GM12891 (cell line): ENCODE measurements at regions not wholly inside any gene's neighbourhood (a gene's known extent, or its start where the extent isn't known, plus 50 kb on each side); places are given as distances from the start of the nearest gene placed in this dataset.

Experiments used
- DNase-seq: peaks from one replicate; pipeline ENCODE4 v3.0.0; 2011; ENCODE audit warnings: low spot score; ENCODE audit not compliant: insufficient read length
- FAIRE-seq: peaks from 2 replicates; lab custom pipeline; 2011; peaks lifted over from hg19 to GRCh38; lab: Jason Lieb, UNC
- PAX5 ChIP-seq: IDR thresholded peaks from 2 replicates; pipeline ENCODE4 v1.6.1; 2011; ENCODE audit warnings: low read length, moderate library complexity, mild to moderate bottlenecking; ENCODE audit not compliant: insufficient read depth, severe bottlenecking
- POLR2A ChIP-seq: IDR thresholded peaks from 2 replicates; pipeline ENCODE4 v1.6.1; 2011; ENCODE audit warnings: low read depth, low read length, control low read depth
- POLR2AphosphoS5 ChIP-seq: IDR thresholded peaks from 2 replicates; pipeline ENCODE4 v1.6.1; 2011; ENCODE audit warnings: low read depth, low read length, control low read depth
- POU2F2 ChIP-seq: IDR thresholded peaks from 2 replicates; pipeline ENCODE4 v1.6.1; 2011; ENCODE audit warnings: low read depth, mild to moderate bottlenecking, control low read depth, low read length, moderate library complexity
- SPI1 ChIP-seq: IDR thresholded peaks from 2 replicates; pipeline ENCODE4 v1.6.1; 2011; ENCODE audit warnings: low read depth, low read length, control low read depth
- TAF1 ChIP-seq: IDR thresholded peaks from 2 replicates; pipeline ENCODE4 v1.6.1; 2011; ENCODE audit warnings: low read depth, low read length, control low read depth

DNA sequence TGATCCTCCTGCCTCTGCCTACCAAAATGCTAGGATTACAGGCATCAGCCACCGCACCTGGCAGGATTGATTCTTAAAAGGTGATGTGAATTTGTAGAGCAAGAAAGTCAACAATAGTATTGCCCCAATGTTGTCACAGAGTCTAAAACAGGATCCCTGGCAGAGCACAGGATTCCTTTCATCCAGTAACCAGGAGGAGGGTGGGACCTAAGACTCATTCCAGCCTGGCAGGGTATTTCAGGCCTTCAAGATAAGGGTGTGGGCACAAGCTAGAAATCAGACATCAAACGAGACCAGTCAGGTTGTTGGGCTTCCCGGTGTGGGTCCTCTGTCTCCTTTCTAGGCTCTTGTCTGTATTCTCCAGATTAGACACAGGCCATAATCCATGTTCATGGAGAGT lies 511.4 kb downstream of the BCL11A start:
- FAIRE-seq = no peak
- TF ChIP-seq POU2F2 (no peak), POLR2A (no peak), POLR2AphosphoS5 (no peak), TAF1 (no peak)
- no peak for DNase-seq

DNA sequence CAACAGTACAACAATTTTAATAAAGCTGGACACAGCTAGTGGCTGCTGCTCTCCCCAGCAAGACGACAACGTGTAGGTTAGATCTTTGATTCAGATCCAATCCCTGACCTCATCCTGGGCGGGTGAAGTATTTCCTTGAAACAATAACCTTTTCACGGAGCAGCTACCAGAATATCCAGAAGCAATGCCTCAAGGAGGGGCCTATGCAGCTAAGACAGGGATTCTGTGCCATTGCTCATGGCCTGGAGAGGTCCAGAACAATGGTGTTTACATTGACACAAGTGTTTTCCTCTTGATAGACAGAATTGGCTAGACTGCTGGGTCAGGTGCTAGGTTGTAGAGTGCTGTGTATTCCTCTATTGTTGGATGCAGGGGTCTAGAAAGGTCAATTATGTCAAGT lies 520.1 kb downstream of the BCL11A start:
- DNase-seq (no peak), FAIRE-seq (no peak)
- TF ChIP-seq POU2F2 = no peak

DNA sequence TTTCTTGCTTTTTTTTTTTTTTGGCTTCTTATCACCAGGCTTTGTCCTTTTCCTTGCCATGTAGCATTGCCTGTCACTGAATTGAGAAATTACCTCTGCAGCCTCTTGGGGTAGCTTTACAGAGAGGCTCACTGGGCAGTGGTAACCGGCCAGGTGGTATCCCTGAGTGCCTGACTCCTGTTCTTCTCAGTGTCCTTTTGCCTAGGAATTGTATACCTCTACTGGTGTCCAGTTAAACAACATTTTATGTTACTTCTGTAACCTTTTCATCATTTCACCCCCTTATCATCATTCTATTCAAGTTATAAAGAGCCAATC lies 523.9 kb downstream of the BCL11A start:
- DNase-seq (no peak), FAIRE-seq (no peak)
- TF ChIP-seq SPI1 = no peak
- TF ChIP-seq POLR2A = no peak
- no peak for TF ChIP-seq TAF1
- no peak for TF ChIP-seq POLR2AphosphoS5
- TF ChIP-seq PAX5 = no peak
- TF ChIP-seq POU2F2 = no peak

DNA sequence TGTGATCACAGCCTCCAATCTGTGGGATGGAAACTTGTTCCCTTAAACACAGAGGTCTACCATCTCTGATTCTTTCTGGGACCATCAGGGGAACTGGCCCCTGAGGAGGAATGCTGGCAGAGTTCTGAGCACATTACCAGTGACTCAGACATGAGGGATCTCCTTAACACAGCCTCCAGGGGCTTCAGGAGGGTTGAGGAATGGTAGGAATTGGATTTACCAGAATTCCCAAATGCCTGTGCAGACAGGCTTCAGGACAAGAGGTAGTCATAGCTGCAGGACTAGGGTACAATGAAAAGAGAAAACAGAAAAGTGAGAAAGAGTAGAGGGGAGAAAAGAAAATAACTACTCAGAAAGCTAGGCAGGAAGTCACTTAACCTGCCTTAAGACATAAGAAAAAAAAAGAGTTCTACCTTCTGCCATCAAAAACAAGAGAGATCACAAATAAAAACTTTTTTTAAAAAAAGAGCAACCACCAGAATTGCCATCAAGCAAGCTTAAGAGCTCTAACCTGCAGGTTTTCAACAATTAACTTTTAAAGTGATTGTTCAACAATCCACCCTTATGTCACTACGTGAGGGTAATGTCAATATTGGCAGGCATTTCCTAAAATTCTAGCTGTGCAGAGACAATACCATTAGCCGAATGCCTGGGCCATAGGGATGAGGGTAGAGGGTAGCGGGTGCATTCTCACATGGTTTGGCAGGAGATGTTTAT lies 524.4 kb downstream of the BCL11A start:
- DNase-seq = no peak
- no peak for TF ChIP-seq TAF1

DNA sequence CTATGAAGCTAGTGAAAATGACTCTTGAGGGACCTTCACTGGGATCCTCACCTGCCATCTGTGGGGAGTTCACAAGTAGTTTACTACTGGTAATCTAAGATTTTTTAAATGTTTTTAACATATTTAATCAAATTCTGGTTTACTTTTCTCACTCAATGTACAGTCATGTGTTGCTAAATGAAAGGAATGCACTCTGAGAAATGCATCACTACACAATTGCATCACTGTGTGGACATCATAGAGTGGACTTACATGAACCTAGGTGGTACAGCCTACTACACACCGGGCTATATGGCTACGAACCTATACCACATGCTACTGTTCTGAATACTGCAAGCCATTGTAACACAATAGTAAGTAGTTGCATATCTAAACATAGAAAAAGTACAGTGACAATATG lies 528.0 kb downstream of the BCL11A start:
- TF ChIP-seq TAF1 (no peak), PAX5 (no peak), POU2F2 (no peak), SPI1 (no peak), POLR2AphosphoS5 (no peak), POLR2A (no peak)
- DNase-seq (no peak), FAIRE-seq (no peak)

More for the DNA sequence above, 524.4 kb downstream of the BCL11A start:
- no peak for FAIRE-seq

DNA sequence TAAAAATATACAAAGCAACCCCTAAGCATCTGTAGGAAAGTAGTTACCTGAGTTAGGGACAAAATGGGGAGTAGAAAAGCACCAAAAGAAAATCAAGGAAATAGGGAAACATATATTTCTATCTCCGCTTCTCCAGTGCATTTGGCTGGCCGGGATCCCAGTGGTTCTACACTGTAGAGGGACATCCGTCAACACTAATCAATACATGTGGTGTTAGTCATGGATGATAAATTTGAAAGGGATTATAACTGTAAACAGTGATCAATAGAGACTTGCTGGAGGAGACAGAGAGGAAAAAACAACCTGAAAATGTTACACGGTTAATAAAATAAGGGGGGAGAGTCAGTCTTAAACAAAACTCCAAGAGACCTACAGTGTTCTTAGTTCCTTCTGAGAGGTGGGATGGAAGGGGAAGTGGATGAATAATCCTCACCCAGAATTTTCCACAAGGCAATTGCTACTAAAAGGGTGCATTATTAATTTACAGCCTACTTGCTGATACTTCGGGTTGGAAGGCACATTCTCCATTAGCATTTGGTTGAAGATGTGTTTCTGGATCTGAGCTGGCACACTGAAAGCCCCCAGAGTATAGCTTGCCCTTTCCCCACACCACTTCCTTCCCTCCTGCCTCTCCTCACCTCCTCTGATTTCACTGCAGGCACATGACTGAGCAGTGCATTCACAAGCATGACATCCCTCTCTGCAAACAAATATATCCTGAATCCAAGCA lies 530.0 kb downstream of the BCL11A start:
- FAIRE-seq (no peak), DNase-seq (no peak)
- TF ChIP-seq POLR2A (no peak), TAF1 (no peak), POLR2AphosphoS5 (no peak), POU2F2 (no peak), SPI1 (no peak), PAX5 (no peak)

DNA sequence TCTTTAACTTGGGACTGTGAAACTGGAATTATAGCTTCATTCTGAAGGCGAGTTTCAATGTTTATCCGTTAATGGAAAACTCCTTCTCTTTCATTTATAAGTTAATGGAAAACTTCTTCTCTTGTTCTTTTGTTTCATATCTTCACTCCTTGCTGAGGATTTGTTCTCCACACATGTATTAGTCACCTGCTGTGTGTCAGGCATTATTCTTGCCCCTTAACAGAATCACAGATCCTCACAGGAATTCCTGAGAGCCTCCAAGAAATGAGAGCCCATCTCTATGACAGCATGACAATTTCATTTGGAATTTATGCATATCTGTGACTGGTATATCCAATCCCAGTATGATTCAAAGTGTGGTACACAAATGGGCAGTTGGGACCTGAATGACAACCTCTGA lies 545.8 kb downstream of the BCL11A start:
- FAIRE-seq = no peak
- no peak for DNase-seq
- TF ChIP-seq POLR2AphosphoS5 = no peak
- no peak for TF ChIP-seq SPI1

DNA sequence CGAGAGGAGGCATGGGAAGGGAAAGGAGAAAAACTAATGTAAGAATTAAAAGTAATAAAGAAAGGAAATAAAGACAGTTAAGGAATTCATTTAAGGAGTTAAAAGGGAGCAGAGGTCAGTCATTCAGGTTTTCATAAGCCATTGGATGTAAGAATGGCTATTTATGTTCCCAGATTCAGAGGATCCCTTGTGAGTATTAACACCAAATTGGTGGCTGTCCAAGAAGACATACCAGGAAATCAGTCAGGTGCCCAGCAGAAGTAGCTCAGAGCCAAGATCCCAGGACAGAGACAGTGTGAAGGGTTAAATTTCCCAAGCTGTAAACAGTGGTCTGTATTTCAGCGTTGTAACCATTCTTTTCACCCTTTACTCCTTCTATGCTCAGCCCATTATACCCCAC lies 550.4 kb downstream of the BCL11A start:
- TF ChIP-seq TAF1 (no peak), POLR2A (no peak), PAX5 (no peak), POU2F2 (no peak), POLR2AphosphoS5 (no peak), SPI1 (no peak)
- no peak for FAIRE-seq
- no peak for DNase-seq

DNA sequence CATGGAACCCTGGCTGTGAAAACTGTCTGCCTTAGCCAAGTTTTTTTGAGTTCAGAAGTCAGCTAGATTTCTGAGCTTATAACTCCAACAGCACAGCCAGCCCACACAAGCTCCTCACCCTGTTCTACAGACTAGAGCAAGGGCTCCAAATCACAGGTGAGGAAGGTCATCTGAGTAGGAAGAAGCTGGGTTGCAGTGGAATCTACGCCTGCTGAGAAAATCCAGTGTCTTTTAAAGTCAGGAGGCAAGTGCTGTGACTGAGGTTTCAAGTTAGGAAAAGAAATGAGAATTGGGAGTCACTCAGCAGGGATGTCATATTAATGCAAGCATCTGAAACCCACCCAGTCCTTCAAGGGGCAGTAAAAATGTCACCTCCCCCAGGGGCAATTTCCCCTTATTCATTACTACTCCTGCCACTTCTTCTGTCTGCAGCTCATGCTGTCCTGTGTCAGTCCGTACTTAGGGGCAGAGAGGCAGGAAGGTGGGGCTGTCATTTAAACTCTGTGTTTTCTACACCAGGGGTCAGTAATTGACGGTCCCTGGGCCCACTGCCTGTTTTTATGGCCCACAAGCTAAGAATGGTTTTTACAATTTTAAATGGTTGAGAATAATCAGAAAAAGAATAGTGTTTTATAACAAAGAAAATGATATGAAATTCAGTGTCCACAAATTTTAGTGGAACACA lies 551.1 kb downstream of the BCL11A start:
- FAIRE-seq = no peak

DNA sequence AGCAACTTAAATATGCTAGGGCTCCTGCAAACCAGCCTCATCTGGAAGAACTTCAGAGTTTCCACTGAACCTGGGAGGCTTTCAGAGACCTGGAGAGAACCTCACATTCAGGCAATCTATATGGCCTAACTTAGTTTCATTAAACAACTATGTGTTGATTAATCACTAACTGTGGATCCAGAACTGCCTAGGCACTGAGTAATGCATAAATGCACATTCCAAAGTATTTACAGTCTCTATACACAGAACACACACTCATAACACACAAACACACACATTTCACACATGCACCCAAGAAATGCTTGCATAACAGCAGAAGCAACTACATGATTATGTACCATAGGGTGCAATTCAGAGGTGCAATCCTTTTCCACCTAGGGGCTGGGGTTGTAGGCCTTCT lies 552.8 kb downstream of the BCL11A start:
- no peak for TF ChIP-seq POLR2AphosphoS5
- TF ChIP-seq POU2F2 = no peak
- TF ChIP-seq POLR2A = no peak
- TF ChIP-seq PAX5 = no peak
- no peak for TF ChIP-seq SPI1
- TF ChIP-seq TAF1 = no peak
- DNase-seq (no peak), FAIRE-seq (no peak)

More for the DNA sequence above, 551.1 kb downstream of the BCL11A start:
- TF ChIP-seq PAX5 = no peak
- no peak for DNase-seq
